Mesenchymal stem cell (in vitro differentiated cells and primary cell): ENCODE measurements at regions not wholly inside any gene's neighbourhood (a gene's known extent, or its start where the extent isn't known, plus 50 kb on each side); places are given as distances from the start of the nearest gene placed in this dataset.
A peak's percentile ranks its signal among the peaks of the same experiment; 100 is the strongest.

Experiments
- DNase-seq: peaks from one replicate; pipeline ENCODE4 v3.0.0-alpha.2; 2013
- H2AFZ ChIP-seq: one replicate; pipeline ENCODE4 v1.6.1; 2013; ENCODE audit warnings: low read depth, mild to moderate bottlenecking, control low read depth, inconsistent platforms, low read length, moderate library complexity
- H2AK5ac ChIP-seq: 2 replicates; pipeline ENCODE4 v1.6.1; 2013; ENCODE audit warnings: low read length, moderate library complexity, mild to moderate bottlenecking, inconsistent platforms; ENCODE audit not compliant: severe bottlenecking
- H2BK120ac ChIP-seq: one replicate; pipeline ENCODE4 v1.6.1; 2013; ENCODE audit warnings: low read depth, mild to moderate bottlenecking, inconsistent platforms, low read length, moderate library complexity
- H2BK12ac ChIP-seq, 2 experiments: one replicate each; pipeline ENCODE4 v1.6.1; 2013; ENCODE audit warnings: inconsistent platforms in 2 of 2, low read length in 2 of 2, mild to moderate bottlenecking in 2 of 2, moderate library complexity in 2 of 2, control low read depth in 1 of 2
- H2BK15ac ChIP-seq: one replicate; pipeline ENCODE4 v1.6.1; 2013; ENCODE audit warnings: mild to moderate bottlenecking, low read depth, inconsistent platforms; ENCODE audit not compliant: poor library complexity, severe bottlenecking
- H2BK5ac ChIP-seq: 2 replicates; pipeline ENCODE4 v1.6.1; 2013; ENCODE audit warnings: low read depth, mild to moderate bottlenecking, low read length, control low read depth, inconsistent platforms; ENCODE audit not compliant: poor library complexity, severe bottlenecking
- H3K14ac ChIP-seq, 2 experiments: one replicate each; pipeline ENCODE4 v1.6.1; 2013; ENCODE audit warnings: inconsistent platforms in 2 of 2, low read length in 2 of 2, control low read depth in 1 of 2, mild to moderate bottlenecking in 1 of 2, moderate library complexity in 1 of 2
- H3K18ac ChIP-seq, 2 experiments: one replicate each; pipeline ENCODE4 v1.6.1; 2013; ENCODE audit warnings: inconsistent platforms in 2 of 2, low read length in 2 of 2, control low read depth in 1 of 2, low read depth in 1 of 2, mild to moderate bottlenecking in 1 of 2
- H3K23ac ChIP-seq, 2 experiments: one replicate each; pipeline ENCODE4 v1.6.1; 2013; ENCODE audit warnings: inconsistent platforms in 2 of 2, low read length in 2 of 2, mild to moderate bottlenecking in 2 of 2, moderate library complexity in 2 of 2, control low read depth in 1 of 2
- H3K27ac ChIP-seq: 2 replicates; pipeline ENCODE4 v1.5.1; 2013; ENCODE audit warnings: mild to moderate bottlenecking, moderate library complexity, low read length, control low read depth, inconsistent platforms; ENCODE audit not compliant: poor library complexity, severe bottlenecking
- H3K27me3 ChIP-seq, 2 experiments: 2 replicates each; pipeline versions ENCODE4 v1.6.1 to v1.7.0; 2013; ENCODE audit warnings: low read length in 2 of 2, mild to moderate bottlenecking in 2 of 2, moderate library complexity in 2 of 2, control low read depth in 1 of 2, inconsistent platforms in 1 of 2; ENCODE audit not compliant: control insufficient read depth in 1 of 2, insufficient read depth in 1 of 2
- H3K36me3 ChIP-seq, 2 experiments: 2 replicates each; pipeline versions ENCODE4 v1.6.1 to v1.7.0; 2013; ENCODE audit warnings: low read length in 2 of 2, control low read depth in 1 of 2, inconsistent platforms in 1 of 2, low read depth in 1 of 2, mild to moderate bottlenecking in 1 of 2; ENCODE audit not compliant: insufficient read depth in 2 of 2, control insufficient read depth in 1 of 2
- H3K4ac ChIP-seq, 2 experiments: one replicate each; pipeline ENCODE4 v1.6.1; 2013; ENCODE audit warnings: inconsistent platforms in 2 of 2, low read length in 2 of 2, mild to moderate bottlenecking in 2 of 2, moderate library complexity in 2 of 2, control low read depth in 1 of 2, low read depth in 1 of 2
- H3K4me1 ChIP-seq: 2 replicates; pipeline ENCODE4 v1.6.1; 2013; ENCODE audit warnings: low read depth, low read length, control low read depth; ENCODE audit not compliant: control insufficient read depth, insufficient read depth
- H3K4me2 ChIP-seq: 2 replicates; pipeline ENCODE4 v1.6.1; 2013; ENCODE audit warnings: low read length, mild to moderate bottlenecking, inconsistent platforms; ENCODE audit not compliant: poor library complexity, severe bottlenecking
- H3K4me3 ChIP-seq, 2 experiments: 2 replicates each; pipeline versions ENCODE4 v1.5.1 to v1.7.0; 2013; ENCODE audit warnings: low read length in 2 of 2, mild to moderate bottlenecking in 2 of 2, control low read depth in 1 of 2, low read depth in 1 of 2; ENCODE audit not compliant: insufficient read depth in 1 of 2
- H3K79me1 ChIP-seq: replicated peaks from 2 replicates; pipeline ENCODE4 v1.6.1; 2013; ENCODE audit warnings: mild to moderate bottlenecking, control low read depth, low read length, inconsistent platforms; ENCODE audit not compliant: poor library complexity, severe bottlenecking
- H3K9ac ChIP-seq: 2 replicates; pipeline ENCODE4 v1.7.0; 2013; ENCODE audit warnings: mild to moderate bottlenecking, low read length, moderate library complexity
- H3K9me3 ChIP-seq: 2 replicates; pipeline ENCODE4 v1.7.0; 2013; ENCODE audit warnings: mild to moderate bottlenecking, low read length; ENCODE audit not compliant: control insufficient read depth
- H4K8ac ChIP-seq: one replicate; pipeline ENCODE4 v1.6.1; 2013; ENCODE audit warnings: inconsistent platforms, mild to moderate bottlenecking, low read length, moderate library complexity
- H4K91ac ChIP-seq: one replicate; pipeline ENCODE4 v1.6.1; 2013; ENCODE audit warnings: mild to moderate bottlenecking, low read length, inconsistent platforms
- WGBS: methylation state at CpG from one replicate; pipeline ENCODE4 v1.1.7; 2013; ENCODE audit warnings: mixed read lengths; 5-methylcytosine and 5-hydroxymethylcytosine counted together

- H2BK120ac ChIP-seq = no peak overlapping the region
- H3K79me1 ChIP-seq = no peaks in the 10 kb centered on the region
- H3K4me2 ChIP-seq = no peak overlapping the region
- no peak overlapping the region for H4K91ac ChIP-seq
- H3K9me3 ChIP-seq = no peaks in the 10 kb centered on the region
- no peak overlapping the region for H3K18ac ChIP-seq
- no peak overlapping the region for H2BK12ac ChIP-seq
- H4K8ac ChIP-seq = no peak overlapping the region
- no peak overlapping the region for H2AK5ac ChIP-seq
- H2BK5ac ChIP-seq = no peak overlapping the region
- H3K4me1 ChIP-seq = peaks cover 7% of the 10 kb centered on the region
- H3K9ac ChIP-seq = no peak overlapping the region
- H3K4ac ChIP-seq = no peak overlapping the region
- H2AFZ ChIP-seq = no peak overlapping the region
- H2BK15ac ChIP-seq = no peak overlapping the region
- H3K14ac ChIP-seq = no peak overlapping the region
- H3K27ac ChIP-seq = no peak overlapping the region
- no CpG with 5 or more reads among the region's 4 CpGs for WGBS
- no peaks in the 10 kb centered on the region for H3K36me3 ChIP-seq
- H3K27me3 ChIP-seq = no peaks in the 10 kb centered on the region
- H3K23ac ChIP-seq = no peak overlapping the region
- H3K4me3 ChIP-seq = no peak overlapping the region
- DNase-seq = no peak
Observed at GRCh38 chr2:47255794-47256193, 79.5 kb upstream of the CALM2 start.

- Histone ChIP-seq H3K18ac (no peak overlapping the region), H3K4ac (no peak overlapping the region), H3K4me2 (no peak overlapping the region), H2BK12ac (no peak overlapping the region), H2AK5ac (no peak overlapping the region), H3K4me3 (no peak overlapping the region), H3K27me3 (peaks cover 0 to 3% of the 10 kb centered on the region in 2 experiments), H3K4me1 (peaks cover 15% of the 10 kb centered on the region), H4K91ac (no peak overlapping the region), H3K9me3 (no peaks in the 10 kb centered on the region), H3K36me3 (no peaks in the 10 kb centered on the region), H3K14ac (no peak overlapping the region), H3K9ac (no peak overlapping the region), H3K27ac (no peak overlapping the region), H4K8ac (no peak overlapping the region), H2BK5ac (no peak overlapping the region), H3K23ac (no peak overlapping the region), H2BK120ac (no peak overlapping the region), H2BK15ac (no peak overlapping the region), H2AFZ (no peak overlapping the region), H3K79me1 (no peaks in the 10 kb centered on the region)
- WGBS = 96% methylated on average over 5 of the region's 5 CpGs
- DNase-seq = no peak
Observed at GRCh38 chr2:47254464-47254863, 78.2 kb upstream of the CALM2 start.

- Histone ChIP-seq H3K18ac (no peak overlapping the region), H2AK5ac (peak overlapping the region; percentile 20), H3K4me2 (no peak overlapping the region), H3K9ac (no peak overlapping the region), H3K9me3 (no peaks in the 10 kb centered on the region), H3K14ac (no peak overlapping the region), H2AFZ (no peak overlapping the region), H3K27me3 (peaks cover 0 to 9% of the 10 kb centered on the region in 2 experiments), H2BK120ac (no peak overlapping the region), H3K4ac (no peak overlapping the region), H3K79me1 (no peaks in the 10 kb centered on the region), H3K36me3 (no peaks in the 10 kb centered on the region), H4K8ac (no peak overlapping the region), H3K23ac (no peak overlapping the region), H3K4me1 (peaks cover 20% of the 10 kb centered on the region), H4K91ac (no peak overlapping the region), H2BK12ac (no peak overlapping the region), H3K27ac (no peak overlapping the region), H2BK15ac (no peak overlapping the region), H3K4me3 (no peak overlapping the region), H2BK5ac (no peak overlapping the region)
- 98% methylated on average over 4 of the region's 5 CpGs for WGBS
- DNase-seq = no peak
Observed at GRCh38 chr2:47253447-47253846, 77.1 kb upstream of the CALM2 start.

DNA sequence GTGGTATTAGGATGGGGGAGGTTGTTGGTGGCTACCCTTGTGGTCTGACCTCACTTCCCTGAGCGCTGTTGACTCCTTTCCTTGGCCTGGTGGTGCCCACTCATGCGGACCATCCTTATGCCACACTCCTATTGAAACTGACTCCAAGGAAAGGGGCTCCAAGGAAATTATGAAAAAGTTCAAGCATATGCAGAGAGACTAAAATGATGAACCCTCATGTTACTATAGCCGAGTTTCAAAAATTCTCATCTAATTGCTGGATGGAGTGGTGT, 75.0 kb upstream of the CALM2 start:
- DNase-seq = no peak
- Histone ChIP-seq H3K4me1 (peaks cover 20% of the 10 kb centered on the region), H2AFZ (no peak overlapping the region), H2AK5ac (peak overlapping the region; percentile 5), H3K23ac (no peak overlapping the region), H3K4ac (no peak overlapping the region), H2BK15ac (no peak overlapping the region), H2BK120ac (no peak overlapping the region), H3K27me3 (peaks cover 0 to 12% of the 10 kb centered on the region in 2 experiments), H3K4me2 (no peak overlapping the region), H3K4me3 (no peak overlapping the region), H2BK5ac (no peak overlapping the region), H4K8ac (no peak overlapping the region), H3K9me3 (no peaks in the 10 kb centered on the region), H3K18ac (no peak overlapping the region), H3K79me1 (no peaks in the 10 kb centered on the region), H3K36me3 (no peaks in the 10 kb centered on the region), H3K14ac (no peak overlapping the region), H3K27ac (no peak overlapping the region), H4K91ac (no peak overlapping the region), H3K9ac (no peak overlapping the region), H2BK12ac (no peak overlapping the region)
- 100% methylated on average over 3 of the region's 3 CpGs for WGBS
